Liver (tissue), 8 donors: ENCODE measurements at regions not wholly inside any gene's neighbourhood (a gene's known extent, or its start where the extent isn't known, plus 50 kb on each side); places are given as distances from the start of the nearest gene placed in this dataset.

Experiments
- DNase-seq: peaks from one replicate; pipeline ENCODE4 v3.0.0-alpha.2; 2017; ENCODE audit warnings: low spot score
- H3K27ac ChIP-seq, 2 donors: one replicate each; pipeline ENCODE4 v1.7.0; 2013; ENCODE audit warnings: inconsistent platforms in 2 of 2, low read length in 2 of 2, control low read depth in 1 of 2, low read depth in 1 of 2, mild to moderate bottlenecking in 1 of 2
- H3K27me3 ChIP-seq, 4 donors: one replicate each; pipeline versions ENCODE4 v1.6.1 to v1.7.0; 2013; ENCODE audit warnings: low read length in 3 of 4, inconsistent platforms in 1 of 4, mild to moderate bottlenecking in 1 of 4, moderate library complexity in 1 of 4; ENCODE audit not compliant: control insufficient read depth in 4 of 4, insufficient read depth in 4 of 4
- H3K36me3 ChIP-seq, 4 donors: one replicate each; pipeline versions ENCODE4 v1.6.1 to v1.7.0; 2013; ENCODE audit warnings: low read length in 3 of 4, mild to moderate bottlenecking in 3 of 4, low read depth in 1 of 4, moderate library complexity in 1 of 4; ENCODE audit not compliant: control insufficient read depth in 4 of 4, insufficient read depth in 3 of 4
- H3K4me1 ChIP-seq, 4 donors: one replicate each; pipeline versions ENCODE4 v1.6.1 to v1.7.0; 2013; ENCODE audit warnings: low read length in 3 of 4, mild to moderate bottlenecking in 3 of 4, moderate library complexity in 1 of 4; ENCODE audit not compliant: control insufficient read depth in 4 of 4, insufficient read depth in 4 of 4
- H3K4me3 ChIP-seq, 3 donors: one replicate each; pipeline versions ENCODE4 v1.6.1 to v1.7.0; 2013; ENCODE audit warnings: low read length in 3 of 3, control low read depth in 1 of 3, low read depth in 1 of 3, mild to moderate bottlenecking in 1 of 3
- H3K9ac ChIP-seq, 2 donors: one replicate each; pipeline ENCODE4 v1.7.0; 2013; ENCODE audit warnings: low read length in 2 of 2, mild to moderate bottlenecking in 2 of 2, moderate library complexity in 2 of 2, control low read depth in 1 of 2, low read depth in 1 of 2
- H3K9me3 ChIP-seq, 4 donors: one replicate each; pipeline versions ENCODE4 v1.6.1 to v1.7.0; 2013; ENCODE audit warnings: low read length in 3 of 4; ENCODE audit not compliant: control insufficient read depth in 4 of 4
- EGR1 ChIP-seq, 2 donors: IDR thresholded peaks; 2 replicates each; pipeline ENCODE4 v1.6.1; 2016 to 2018; ENCODE audit warnings: antibody characterized with exemption in 2 of 2, low read depth in 2 of 2
- FOXA1 ChIP-seq: IDR thresholded peaks from 2 replicates; pipeline ENCODE4 v1.6.1; 2016; ENCODE audit warnings: antibody characterized with exemption
- HNF4A ChIP-seq, 2 donors: conservative IDR thresholded peaks; 2 replicates each; pipeline ENCODE4 v1.6.1; 2016; ENCODE audit warnings: antibody characterized with exemption in 2 of 2, mild to moderate bottlenecking in 2 of 2
- HNF4G ChIP-seq: IDR thresholded peaks from 2 replicates; pipeline ENCODE4 v1.6.1; 2016; ENCODE audit warnings: antibody characterized with exemption
- JUND ChIP-seq, 2 donors: IDR thresholded peaks; 2 replicates each; pipeline ENCODE4 v1.6.1; 2016; ENCODE audit warnings: antibody characterized with exemption in 2 of 2
- NR2F2 ChIP-seq: IDR thresholded peaks from 2 replicates; pipeline ENCODE4 v1.6.1; 2016; ENCODE audit warnings: antibody characterized with exemption
- RXRA ChIP-seq, 2 donors: IDR thresholded peaks; 2 replicates each; pipeline ENCODE4 v1.6.1; 2017 to 2018; ENCODE audit warnings: antibody characterized with exemption in 2 of 2, mild to moderate bottlenecking in 1 of 2
- SP1 ChIP-seq: IDR thresholded peaks from 2 replicates; pipeline ENCODE4 v1.6.1; 2018; ENCODE audit warnings: antibody characterized with exemption, mild to moderate bottlenecking
- TAF1 ChIP-seq: conservative IDR thresholded peaks from 2 replicates; pipeline ENCODE4 v1.6.1; 2016; ENCODE audit warnings: antibody characterized with exemption, mild to moderate bottlenecking
- YY1 ChIP-seq: IDR thresholded peaks from 2 replicates; pipeline ENCODE4 v1.6.1; 2016; ENCODE audit warnings: antibody characterized with exemption, mild to moderate bottlenecking
- WGBS: extraction: QIAGEN DNeasy Blood & Tissue Kit; methylation state at CpG from one replicate; pipeline ENCODE4 v1.1.7; 2013; 5-methylcytosine and 5-hydroxymethylcytosine counted together
- TF ChIP-seq, protein P1 (sequence below): IDR thresholded peaks from 2 replicates; pipeline ENCODE4 v1.6.1; 2016; ENCODE audit warnings: antibody characterized with exemption
- TF ChIP-seq, protein P2 (sequence below): fragments of 150-350 bp; IDR thresholded peaks from 2 replicates; pipeline ENCODE4 v1.5.1; 2017; ENCODE audit warnings: improper control_type of control experiment, low read depth, low read length; ENCODE audit not compliant: missing input control
- TF ChIP-seq, protein P3 (sequence below): IDR thresholded peaks from 2 replicates; pipeline ENCODE4 v1.6.1; 2016; ENCODE audit warnings: antibody characterized with exemption
- TF ChIP-seq, protein P4 (sequence below): IDR thresholded peaks from 2 replicates; pipeline ENCODE4 v1.6.1; 2016; ENCODE audit warnings: antibody characterized with exemption
- TF ChIP-seq, protein P5 (sequence below): IDR thresholded peaks from 2 replicates; pipeline ENCODE4 v1.6.1; 2016; ENCODE audit warnings: antibody characterized with exemption, mild to moderate bottlenecking
- donor health status: healthy.
- donor health status: healthy.
- donor health status: healthy.
- donor health status: healthy.
- donor health status: healthy.

DNA sequence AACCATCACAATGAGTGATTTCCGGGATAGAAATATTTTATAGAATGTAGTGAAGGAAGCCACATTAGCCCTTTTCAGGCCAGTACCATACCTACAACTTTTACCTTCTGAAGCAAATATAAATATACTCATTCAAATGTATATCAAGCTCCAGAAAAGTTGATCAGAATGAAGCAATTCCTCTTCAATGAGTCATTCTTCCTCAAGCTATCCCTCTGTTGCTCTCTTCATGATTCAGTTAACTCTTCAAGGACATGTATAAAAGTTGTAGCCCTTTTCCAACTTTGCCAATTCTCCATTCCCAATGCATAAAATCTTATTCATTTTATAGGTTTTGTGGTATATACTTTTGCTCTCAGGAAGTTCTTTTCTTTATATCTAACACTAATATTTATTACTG, 242.1 kb upstream of the RGPD4 start (continued):
- no peak for TF ChIP-seq HNF4A (conservative IDR thresholded peaks at IDR 0.05)
- no peak for TF ChIP-seq TAF1
- TF ChIP-seq, protein P1, sequence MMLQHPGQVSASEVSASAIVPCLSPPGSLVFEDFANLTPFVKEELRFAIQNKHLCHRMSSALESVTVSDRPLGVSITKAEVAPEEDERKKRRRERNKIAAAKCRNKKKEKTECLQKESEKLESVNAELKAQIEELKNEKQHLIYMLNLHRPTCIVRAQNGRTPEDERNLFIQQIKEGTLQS, result no peak
- TF ChIP-seq EGR1 (IDR thresholded peaks at IDR 0.05; ENCODE audit: low read depth in 2 of 2), result no peak
- no peak for TF ChIP-seq YY1
- no peak for TF ChIP-seq HNF4G

DNA sequence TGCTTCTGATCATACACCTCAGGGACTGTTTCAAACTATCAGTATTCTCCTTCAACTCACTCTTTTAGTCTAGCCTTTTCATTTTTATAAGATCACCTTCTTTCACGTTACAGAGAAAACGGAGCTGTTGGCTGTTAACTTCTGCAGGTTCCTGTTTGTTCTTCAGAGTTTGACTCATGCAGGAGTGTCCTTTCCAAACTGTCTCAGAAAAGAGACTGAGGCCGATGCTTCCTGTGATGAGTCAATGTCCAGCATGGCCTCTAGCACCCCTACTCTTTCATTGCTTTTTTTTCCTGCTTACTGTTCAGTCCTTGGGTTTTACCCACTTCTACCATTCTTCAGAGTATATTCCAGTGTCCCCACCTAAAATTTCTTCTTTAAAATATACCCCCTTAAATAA, 240.8 kb upstream of the RGPD4 start:
- no peak overlapping the region for H3K9ac ChIP-seq
- WGBS, result 74% methylated on average over 3 of the region's 3 CpGs
- no peak for DNase-seq
- no peaks in the 10 kb centered on the region for H3K9me3 ChIP-seq
- no peak overlapping the region for H3K27ac ChIP-seq
- no peak for TF ChIP-seq JUND (IDR thresholded peaks at IDR 0.05)
- no peak for TF ChIP-seq HNF4A (conservative IDR thresholded peaks at IDR 0.05)
- TF ChIP-seq, protein P2, sequence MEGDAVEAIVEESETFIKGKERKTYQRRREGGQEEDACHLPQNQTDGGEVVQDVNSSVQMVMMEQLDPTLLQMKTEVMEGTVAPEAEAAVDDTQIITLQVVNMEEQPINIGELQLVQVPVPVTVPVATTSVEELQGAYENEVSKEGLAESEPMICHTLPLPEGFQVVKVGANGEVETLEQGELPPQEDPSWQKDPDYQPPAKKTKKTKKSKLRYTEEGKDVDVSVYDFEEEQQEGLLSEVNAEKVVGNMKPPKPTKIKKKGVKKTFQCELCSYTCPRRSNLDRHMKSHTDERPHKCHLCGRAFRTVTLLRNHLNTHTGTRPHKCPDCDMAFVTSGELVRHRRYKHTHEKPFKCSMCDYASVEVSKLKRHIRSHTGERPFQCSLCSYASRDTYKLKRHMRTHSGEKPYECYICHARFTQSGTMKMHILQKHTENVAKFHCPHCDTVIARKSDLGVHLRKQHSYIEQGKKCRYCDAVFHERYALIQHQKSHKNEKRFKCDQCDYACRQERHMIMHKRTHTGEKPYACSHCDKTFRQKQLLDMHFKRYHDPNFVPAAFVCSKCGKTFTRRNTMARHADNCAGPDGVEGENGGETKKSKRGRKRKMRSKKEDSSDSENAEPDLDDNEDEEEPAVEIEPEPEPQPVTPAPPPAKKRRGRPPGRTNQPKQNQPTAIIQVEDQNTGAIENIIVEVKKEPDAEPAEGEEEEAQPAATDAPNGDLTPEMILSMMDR, result no peak
- no peak for TF ChIP-seq YY1
- no peak for TF ChIP-seq EGR1 (IDR thresholded peaks at IDR 0.05; ENCODE audit: low read depth in 2 of 2)
- no peak for TF ChIP-seq TAF1
- TF ChIP-seq RXRA (IDR thresholded peaks at IDR 0.05), result no peak
- TF ChIP-seq, protein P3, sequence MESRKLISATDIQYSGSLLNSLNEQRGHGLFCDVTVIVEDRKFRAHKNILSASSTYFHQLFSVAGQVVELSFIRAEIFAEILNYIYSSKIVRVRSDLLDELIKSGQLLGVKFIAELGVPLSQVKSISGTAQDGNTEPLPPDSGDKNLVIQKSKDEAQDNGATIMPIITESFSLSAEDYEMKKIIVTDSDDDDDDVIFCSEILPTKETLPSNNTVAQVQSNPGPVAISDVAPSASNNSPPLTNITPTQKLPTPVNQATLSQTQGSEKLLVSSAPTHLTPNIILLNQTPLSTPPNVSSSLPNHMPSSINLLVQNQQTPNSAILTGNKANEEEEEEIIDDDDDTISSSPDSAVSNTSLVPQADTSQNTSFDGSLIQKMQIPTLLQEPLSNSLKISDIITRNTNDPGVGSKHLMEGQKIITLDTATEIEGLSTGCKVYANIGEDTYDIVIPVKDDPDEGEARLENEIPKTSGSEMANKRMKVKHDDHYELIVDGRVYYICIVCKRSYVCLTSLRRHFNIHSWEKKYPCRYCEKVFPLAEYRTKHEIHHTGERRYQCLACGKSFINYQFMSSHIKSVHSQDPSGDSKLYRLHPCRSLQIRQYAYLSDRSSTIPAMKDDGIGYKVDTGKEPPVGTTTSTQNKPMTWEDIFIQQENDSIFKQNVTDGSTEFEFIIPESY, result no peak
- no peak for TF ChIP-seq HNF4G
- TF ChIP-seq, protein P1, result no peak
- no peak for TF ChIP-seq SP1
- no peak for TF ChIP-seq FOXA1
- TF ChIP-seq, protein P4, sequence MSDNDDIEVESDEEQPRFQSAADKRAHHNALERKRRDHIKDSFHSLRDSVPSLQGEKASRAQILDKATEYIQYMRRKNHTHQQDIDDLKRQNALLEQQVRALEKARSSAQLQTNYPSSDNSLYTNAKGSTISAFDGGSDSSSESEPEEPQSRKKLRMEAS, result no peak
- no peak for TF ChIP-seq NR2F2
- TF ChIP-seq, protein P5, sequence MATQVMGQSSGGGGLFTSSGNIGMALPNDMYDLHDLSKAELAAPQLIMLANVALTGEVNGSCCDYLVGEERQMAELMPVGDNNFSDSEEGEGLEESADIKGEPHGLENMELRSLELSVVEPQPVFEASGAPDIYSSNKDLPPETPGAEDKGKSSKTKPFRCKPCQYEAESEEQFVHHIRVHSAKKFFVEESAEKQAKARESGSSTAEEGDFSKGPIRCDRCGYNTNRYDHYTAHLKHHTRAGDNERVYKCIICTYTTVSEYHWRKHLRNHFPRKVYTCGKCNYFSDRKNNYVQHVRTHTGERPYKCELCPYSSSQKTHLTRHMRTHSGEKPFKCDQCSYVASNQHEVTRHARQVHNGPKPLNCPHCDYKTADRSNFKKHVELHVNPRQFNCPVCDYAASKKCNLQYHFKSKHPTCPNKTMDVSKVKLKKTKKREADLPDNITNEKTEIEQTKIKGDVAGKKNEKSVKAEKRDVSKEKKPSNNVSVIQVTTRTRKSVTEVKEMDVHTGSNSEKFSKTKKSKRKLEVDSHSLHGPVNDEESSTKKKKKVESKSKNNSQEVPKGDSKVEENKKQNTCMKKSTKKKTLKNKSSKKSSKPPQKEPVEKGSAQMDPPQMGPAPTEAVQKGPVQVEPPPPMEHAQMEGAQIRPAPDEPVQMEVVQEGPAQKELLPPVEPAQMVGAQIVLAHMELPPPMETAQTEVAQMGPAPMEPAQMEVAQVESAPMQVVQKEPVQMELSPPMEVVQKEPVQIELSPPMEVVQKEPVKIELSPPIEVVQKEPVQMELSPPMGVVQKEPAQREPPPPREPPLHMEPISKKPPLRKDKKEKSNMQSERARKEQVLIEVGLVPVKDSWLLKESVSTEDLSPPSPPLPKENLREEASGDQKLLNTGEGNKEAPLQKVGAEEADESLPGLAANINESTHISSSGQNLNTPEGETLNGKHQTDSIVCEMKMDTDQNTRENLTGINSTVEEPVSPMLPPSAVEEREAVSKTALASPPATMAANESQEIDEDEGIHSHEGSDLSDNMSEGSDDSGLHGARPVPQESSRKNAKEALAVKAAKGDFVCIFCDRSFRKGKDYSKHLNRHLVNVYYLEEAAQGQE, result no peak
- no peaks in the 10 kb centered on the region for H3K4me1 ChIP-seq
- H3K27me3 ChIP-seq, result no peaks in the 10 kb centered on the region
- no peak overlapping the region for H3K4me3 ChIP-seq
- no peaks in the 10 kb centered on the region for H3K36me3 ChIP-seq
